RWPE1 (cell line): ENCODE measurements at regions not wholly inside any gene's neighbourhood (a gene's known extent, or its start where the extent isn't known, plus 50 kb on each side); places are given as distances from the start of the nearest gene placed in this dataset.

Experiments
- CTCF ChIA-PET: fragments of 350-600 bp; sonication (Branson Sonifier 250); formaldehyde crosslinking; extraction: SDS; loops from one replicate; lab custom pipeline; 2021; lab: Yijun Ruan, JAX
- POLR2A ChIA-PET: fragments of 400-600 bp; formaldehyde crosslinking; extraction: SDS; loops from one replicate; lab custom pipeline; 2020; ENCODE audit warnings: antibody characterized with exemption; ENCODE audit not compliant: low non-redundant PET; lab: Yijun Ruan, JAX
- DNase-seq: peaks from one replicate; pipeline ENCODE4 v3.0.0; 2012; ENCODE audit warnings: low spot score
- H3K27ac ChIP-seq: fragments of 450-650 bp; 2 replicates; pipeline ENCODE4 v1.5.1; 2017
- CTCF ChIP-seq: fragments of 450-650 bp; conservative IDR thresholded peaks from 2 replicates; pipeline ENCODE4 v1.5.1; 2017; ENCODE audit warnings: low read depth, mild to moderate bottlenecking

GRCh38 chr12:73185403-73185802 is 913.2 kb downstream of the TRHDE start:
- no peak for TF ChIP-seq CTCF
- no peak overlapping the region for H3K27ac ChIP-seq
- DNase-seq = no peak
- ChIA-PET POLR2A (no interaction called here), CTCF (interaction anchor here (0.6 to 0.7 kb wide), 3 partner anchors 24 to 237 kb away, joined by 3 to 7 read pairs (median 3); no protein-coding TSS in a partner anchor)

DNA sequence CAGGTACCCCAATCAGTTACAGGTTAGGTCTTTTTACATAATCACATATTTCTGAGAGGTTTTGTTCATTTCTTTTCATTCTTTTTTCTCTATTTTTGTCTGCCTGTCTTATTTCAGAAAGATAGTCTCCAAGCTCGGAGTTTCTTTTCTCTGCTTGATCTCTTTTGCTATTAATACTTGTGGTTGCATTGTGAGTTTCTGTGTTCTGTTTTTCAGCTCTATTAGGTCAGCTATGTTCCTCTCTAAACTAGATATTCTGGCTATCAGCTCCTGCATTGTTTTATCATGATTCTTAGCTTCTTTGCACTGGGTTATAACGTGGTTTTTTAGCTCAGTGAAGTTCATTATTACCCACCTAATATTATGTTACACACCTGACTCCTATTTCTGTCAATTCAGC is 914.1 kb downstream of the TRHDE start:
- CTCF ChIA-PET = no interaction called here
- POLR2A ChIA-PET = no interaction called here
- H3K27ac ChIP-seq = no peak overlapping the region
- DNase-seq = no peak
- no peak for TF ChIP-seq CTCF

DNA sequence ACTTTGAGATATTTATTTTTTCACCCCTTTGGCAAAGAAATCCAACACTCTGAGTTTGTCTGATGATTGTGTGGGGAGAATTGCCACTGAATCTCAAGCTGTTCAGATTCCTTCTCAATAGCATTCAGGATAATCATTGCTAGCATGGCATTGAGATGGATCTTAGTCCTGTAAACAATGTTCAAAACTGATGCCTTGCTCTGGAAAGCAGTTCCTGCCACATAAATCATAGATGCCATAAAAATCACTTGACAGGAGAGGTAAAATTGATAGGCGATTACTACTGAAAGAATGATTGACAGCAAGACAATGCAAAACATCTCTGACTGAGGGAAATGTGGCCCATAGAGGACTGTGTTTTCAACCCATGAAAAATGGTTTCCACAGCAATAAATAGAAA is 915.6 kb downstream of the TRHDE start:
- ChIA-PET POLR2A (no interaction called here), CTCF (no interaction called here)
- no peak for TF ChIP-seq CTCF
- DNase-seq = no peak
- no peak overlapping the region for H3K27ac ChIP-seq

- no peak overlapping the region for H3K27ac ChIP-seq
- ChIA-PET POLR2A (no interaction called here), CTCF (no interaction called here)
- TF ChIP-seq CTCF = no peak
- DNase-seq = no peak
These were observed 938.5 kb downstream of the TRHDE start for GRCh38 chr12:73210548-73211204.

DNA sequence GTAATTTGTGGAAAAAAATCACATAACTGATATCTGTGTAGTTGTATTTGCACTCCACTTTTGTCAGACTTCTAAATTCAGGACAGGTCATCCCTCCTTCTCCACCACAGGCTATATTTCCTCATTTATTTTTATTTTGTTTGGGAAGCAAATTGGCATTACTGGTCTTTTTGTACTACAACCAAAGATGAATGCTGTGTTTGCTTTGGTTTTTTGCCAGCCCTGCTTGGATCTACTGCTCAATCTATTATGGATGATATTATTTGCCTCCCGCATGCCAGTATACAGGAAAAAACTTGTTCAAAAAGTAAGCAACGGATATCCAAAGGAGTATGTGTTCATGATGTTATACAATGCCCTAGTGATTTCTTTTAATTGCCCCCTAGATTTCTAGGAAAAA is 948.8 kb downstream of the TRHDE start:
- H3K27ac ChIP-seq = no peak overlapping the region
- TF ChIP-seq CTCF = no peak
- CTCF ChIA-PET = no interaction called here
- no peak for DNase-seq
- POLR2A ChIA-PET = no interaction called here

- POLR2A ChIA-PET = no interaction called here
- DNase-seq = no peak
- CTCF ChIA-PET = no interaction called here
These were observed 949.2 kb downstream of the TRHDE start for GRCh38 chr12:73221398-73221797.

More at GRCh38 chr12:73221398-73221797, 949.2 kb downstream of the TRHDE start:
- no peak for TF ChIP-seq CTCF
- no peak overlapping the region for H3K27ac ChIP-seq
